ENCODE measurements at regions not wholly inside any gene's neighbourhood (a gene's known extent, or its start where the extent isn't known, plus 50 kb on each side); places are given as distances from the start of the nearest gene placed in this dataset.

DNA sequence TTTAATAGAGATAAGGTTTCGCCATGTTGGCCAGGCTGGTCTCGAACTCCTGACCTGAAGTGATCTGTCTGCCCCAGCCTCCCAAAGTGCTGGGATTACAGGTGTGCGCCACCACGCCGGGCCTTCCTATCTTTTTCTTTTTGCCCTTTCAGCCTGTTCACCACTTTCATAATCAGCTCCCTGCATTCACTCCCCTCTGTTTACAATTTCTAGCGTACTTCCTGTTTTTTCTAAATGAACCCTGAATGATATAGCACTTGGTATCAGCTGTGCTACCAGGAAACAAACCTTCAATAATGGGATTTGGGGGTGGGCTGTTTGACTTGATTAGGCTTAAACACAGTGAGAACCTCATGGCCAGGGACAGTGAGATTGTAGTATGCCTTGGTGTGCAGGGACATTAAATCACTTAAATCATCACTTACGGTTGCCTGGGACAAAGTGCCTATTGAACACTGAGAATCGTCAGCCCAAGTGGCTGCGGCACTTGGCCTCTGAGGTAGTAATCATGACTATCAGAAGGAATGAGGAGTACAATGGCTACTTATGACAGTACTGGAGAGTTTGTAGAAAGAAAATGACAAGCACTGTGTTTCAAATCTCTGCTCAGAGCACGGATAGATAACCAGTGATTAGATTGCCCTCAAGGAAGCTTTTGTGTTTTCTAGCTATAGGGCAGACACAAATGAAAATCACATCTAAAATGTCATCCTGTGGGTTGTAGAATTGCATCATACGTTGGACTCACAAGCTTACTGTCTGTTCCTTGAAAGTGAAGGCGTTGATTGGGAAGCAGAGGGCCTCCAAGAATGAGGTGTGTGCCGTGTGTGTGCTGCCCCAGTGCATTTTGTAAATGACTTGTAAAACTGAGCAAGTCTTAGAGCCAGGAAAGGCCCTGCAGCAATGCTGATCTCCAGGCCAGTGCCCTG, 661.8 kb downstream of the MATN1 start:
- DNase-seq: no peak

DNA sequence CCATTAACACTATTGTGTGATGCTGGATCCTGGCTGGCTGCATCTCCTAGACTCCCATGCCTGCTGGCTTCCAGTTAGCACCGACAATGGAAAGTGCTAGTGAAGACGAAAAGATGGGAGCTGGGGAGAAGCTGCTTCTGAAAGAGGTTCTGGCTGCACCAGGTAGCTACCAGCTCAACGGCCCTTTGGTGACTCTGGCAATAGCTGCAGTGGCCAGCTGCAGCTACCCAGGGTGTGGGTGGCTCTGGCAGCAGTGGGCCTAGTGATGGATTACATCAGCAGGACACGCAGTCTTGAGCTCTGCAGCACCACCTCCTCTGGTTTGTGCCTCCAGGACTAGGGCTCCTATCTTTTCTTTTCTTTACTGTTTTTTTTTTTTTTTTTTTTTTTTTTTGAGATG, 662.6 kb downstream of the MATN1 start:
- DNase-seq: no peak

DNA sequence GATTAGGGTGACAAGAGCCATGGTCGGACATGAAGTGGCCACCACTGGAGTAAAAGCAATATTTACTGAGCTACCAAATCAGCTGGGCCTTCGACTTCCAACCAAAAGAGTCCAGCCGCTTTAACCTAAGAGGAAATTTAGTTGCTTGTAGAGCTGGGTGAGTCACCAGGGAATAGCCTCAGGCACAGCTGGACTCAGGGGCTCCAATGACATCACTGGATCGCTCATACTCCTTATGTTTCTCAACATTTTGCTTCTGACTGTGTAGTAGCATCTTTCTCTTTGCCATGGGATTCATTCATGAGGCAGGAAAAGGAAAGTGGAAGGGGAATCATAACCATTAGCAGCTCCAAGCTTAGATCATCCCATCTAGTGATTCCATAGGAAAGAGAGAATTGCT, 664.4 kb downstream of the MATN1 start:
- no peak for DNase-seq

DNA sequence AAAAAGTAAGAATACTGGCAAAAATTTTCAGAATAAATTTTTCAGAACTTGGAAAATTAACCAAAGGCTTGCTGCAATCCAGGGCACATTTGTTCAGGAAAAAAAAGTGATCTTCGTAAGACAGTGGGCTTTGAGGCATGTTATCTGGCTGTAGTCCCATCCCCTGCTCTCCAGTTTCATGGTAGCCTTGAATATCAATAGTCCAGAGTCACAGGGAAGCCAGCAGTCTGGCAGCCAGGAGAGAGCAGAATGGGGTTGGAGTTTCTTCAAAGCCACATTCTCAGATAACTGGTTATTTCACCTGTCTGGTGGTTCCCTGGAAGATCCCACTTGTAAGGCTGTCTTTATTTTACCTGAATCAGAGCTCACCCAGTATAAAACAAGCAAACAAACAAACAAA, 669.3 kb downstream of the MATN1 start:
- no peak for DNase-seq

DNA sequence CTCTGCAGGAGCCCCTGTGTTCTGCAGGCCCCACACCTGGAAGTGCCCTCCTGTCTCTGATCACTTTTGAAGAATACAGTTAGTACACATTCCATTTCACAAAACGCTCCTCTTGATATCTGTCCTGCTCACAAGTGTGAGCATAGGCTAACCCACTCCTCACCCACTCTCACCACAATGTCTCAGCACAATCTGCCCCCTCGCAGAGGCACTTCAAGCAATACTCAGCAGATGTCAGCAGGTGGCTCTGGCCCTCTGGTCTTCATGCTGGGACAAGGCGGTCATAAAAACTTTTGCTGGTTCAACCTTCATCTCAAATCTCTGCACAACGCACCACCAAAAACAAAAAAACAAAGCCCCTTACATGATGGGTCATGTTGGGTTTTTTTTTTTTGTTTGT, 671.2 kb downstream of the MATN1 start:
- no peak for DNase-seq

DNA sequence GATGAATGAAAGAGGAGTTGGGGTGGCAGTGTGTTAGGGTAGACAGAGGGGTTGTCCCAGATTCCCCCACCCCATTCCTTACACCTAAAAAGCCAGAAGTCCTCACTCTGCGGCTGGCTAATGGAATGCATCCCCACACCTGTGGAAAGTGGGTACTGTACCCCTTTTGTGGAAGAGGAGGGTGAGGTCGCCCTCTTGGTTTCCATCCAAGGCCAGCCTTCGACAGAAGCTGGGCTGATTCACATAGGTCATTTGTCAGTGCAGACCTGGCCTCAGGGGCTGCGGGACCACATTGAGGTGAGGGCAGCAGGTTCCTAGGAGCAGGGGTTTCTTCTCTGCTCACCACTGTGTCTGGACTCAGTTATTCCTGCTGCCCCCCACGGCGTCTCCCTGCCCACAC, 671.6 kb downstream of the MATN1 start:
- no peak for DNase-seq

DNA sequence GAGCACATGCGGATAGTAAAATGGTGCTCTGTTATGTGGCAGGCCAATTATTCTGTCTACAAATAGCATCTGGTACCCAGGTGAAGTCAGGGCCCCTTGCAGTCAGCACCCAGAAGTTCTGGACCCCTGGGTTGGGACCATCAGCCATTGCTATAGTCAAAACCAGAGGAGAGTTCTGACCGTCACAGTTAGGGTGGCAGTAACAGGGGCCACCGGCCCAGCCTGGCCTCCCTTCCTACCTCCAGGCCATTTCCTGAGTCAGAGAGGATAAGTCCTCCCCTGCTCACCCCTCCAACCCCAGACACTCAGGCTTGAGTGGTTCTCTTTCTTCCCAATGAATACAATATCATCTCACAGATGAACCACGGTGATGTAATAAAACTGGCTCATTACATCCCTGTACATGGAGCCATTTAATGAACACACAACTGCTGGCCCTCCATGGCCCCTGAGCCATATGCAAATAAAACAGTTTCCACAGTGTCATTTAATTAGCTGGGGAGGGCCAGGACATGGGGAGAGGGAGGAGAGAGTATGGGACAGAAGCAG, 673.6 kb downstream of the MATN1 start:
- no peak for DNase-seq

DNA sequence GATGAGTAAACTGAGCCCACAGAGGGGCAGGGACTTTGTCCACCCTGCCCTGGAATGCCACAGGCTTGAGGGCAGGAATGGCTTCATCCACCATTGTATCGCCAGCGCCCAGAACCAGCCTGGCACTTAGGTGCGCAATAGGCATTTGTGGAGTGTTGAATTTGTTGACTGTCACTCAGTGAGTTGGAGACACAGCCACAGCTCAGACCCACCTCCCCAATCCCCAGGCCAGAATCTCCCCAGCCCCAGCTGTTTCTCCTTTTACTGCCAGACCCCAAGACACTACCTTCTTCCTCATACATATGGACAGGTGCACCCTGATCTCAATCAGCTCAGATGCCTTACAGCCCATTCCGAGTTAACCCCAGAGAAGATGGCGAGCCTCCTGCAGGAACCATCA, 674.5 kb downstream of the MATN1 start:
- no peak for DNase-seq

DNA sequence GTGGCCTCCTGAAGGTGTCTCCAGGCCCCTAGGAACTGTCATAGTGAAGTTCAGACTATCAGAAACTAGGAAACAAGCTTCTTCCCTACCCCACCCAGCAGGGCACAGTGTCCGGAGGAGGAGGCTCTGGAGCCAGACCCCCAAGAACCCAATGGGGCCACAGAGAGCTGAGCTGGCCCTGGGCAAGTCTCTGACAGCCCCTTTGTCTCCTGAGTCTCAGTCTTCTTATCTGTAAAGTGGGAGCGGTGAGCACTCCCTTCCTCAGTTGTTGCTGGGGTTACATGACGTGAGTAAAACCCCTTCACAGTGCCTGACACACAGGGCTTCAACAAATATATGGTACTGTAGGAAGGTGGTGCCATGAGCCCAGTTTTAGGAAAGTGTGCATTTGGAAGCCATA, 675.8 kb downstream of the MATN1 start:
- DNase-seq: no peak

DNA sequence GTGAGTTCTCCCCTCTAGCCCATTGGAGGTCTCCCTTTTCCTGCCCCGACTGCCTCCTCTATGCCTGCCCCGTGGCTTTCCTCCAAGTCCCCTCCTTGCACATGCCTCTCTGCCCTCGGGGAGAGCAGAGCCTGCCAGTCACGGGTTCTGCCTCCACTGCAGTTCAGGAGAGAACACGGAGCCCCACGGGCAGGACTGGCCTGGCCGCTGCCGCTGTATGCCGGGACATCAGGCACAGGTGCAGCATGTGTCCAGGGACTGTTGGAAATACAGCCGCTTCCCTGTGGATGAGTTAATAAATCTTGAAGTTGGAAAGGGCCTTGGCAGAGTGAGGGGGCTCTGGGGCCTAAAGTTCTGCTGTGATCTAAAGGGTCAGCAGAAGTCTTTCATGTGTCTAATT, 676.6 kb downstream of the MATN1 start:
- DNase-seq: no peak

DNA sequence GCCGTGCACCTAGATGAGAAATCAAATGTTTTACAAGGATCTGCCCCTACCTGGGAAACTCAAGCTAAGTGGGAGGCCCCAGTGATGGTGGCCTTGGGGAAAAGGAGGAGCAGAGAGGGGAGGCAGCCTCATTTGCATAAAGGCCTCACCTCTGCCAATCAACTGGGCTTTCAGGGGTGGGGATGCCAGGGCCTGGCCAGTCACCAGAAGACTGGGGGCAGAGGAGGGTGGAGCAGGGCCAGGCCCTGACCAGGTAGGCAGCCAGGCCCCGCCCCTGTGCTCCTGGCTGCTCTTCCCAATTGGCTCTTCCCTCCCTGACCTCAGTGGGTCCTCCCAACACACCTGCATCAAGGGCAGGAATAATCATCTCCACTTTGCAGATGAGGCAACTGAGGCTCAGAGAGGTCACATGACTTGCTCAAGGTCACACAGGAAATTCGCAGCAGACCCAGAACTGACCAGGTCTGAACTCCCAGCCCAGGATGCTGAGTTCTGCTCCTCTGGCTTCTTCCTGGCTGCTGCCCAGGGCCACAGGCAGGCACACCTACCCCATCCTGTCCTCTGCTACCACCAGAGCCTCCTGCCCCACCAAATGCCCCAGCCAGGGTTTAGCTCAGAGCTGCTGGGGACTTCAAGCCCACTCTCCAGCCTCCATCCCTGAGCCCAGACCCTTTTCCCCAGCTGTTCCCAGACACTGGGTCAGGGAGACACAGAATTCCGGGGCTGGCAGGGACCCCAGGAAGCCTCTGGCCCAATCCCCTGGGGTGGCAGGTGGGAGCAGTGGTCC, 677.9 kb downstream of the MATN1 start:
- no peak for DNase-seq

DNA sequence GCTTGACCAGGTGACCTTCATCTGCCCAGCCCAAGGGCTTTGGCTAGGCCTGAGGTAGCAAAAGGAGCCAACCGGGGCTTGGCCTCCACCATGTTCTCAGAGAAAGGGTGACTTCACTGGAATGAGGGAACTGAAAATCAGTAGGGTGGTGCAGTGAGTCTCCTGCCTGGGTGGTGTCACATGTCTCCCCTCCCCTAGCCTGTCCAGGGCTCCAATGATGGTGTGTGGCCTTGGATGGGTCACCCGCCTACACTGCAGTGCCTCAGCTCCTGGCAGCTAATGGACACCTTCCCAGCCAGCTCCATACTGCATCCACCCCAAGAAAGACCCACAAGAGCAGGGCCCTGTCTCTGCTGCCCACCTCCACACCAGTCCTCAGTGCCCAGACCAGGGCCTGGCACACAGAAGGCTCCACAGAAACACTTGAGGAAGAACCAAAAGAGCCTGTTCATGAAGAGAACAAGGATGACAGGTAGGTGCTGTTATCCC, 678.7 kb downstream of the MATN1 start:
- no peak for DNase-seq

DNA sequence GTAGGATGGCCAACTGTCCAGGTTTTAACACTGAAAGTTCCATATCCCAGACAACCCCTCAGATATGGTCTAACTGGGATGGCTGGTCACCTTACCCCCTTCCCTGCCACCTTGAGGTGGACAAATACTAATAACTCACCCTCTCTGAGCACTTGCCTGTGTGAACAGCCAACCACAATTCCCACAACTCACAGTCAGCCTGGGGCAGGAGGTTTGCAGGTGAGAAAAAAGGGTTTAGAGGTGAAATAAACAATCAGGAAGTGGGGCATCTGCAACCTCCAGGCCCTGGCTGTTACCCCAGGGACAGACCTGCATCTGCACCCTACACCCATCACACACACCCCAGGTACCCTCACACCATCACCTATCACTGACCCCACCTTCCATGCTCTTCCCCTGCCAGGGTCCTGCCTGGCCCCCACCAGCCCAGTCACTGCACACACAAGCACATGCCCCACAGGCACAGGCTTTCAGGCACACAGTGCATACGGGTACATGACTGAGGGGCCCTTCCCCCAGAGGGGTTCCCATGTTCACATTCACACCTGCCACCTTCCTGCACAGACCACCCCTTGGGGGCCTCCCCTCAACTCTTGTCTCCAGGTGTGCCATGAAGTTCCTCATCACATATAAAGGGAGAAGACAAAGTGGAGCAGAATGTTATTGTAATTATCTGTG, 679.5 kb downstream of the MATN1 start:
- no peak for DNase-seq

DNA sequence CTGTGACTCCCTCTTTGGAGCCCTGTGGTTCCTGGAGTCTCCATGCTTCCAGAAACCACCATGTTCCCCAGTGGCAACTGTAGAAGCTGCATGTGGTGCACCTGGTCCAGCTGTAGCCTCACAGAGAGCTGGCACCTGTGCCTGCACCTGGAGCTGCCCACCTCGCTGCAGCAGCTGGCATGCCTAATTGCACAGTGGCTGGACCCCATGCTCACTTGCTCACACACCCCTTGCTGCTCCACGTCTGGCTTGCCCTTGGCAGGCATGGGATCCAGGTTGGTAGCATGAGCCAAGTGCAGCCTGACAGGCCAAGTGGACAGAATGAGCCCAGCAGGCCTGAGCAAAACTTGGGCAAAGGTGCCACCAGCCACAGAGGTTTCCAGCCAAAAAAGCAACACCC, 680.1 kb downstream of the MATN1 start:
- DNase-seq: no peak

DNA sequence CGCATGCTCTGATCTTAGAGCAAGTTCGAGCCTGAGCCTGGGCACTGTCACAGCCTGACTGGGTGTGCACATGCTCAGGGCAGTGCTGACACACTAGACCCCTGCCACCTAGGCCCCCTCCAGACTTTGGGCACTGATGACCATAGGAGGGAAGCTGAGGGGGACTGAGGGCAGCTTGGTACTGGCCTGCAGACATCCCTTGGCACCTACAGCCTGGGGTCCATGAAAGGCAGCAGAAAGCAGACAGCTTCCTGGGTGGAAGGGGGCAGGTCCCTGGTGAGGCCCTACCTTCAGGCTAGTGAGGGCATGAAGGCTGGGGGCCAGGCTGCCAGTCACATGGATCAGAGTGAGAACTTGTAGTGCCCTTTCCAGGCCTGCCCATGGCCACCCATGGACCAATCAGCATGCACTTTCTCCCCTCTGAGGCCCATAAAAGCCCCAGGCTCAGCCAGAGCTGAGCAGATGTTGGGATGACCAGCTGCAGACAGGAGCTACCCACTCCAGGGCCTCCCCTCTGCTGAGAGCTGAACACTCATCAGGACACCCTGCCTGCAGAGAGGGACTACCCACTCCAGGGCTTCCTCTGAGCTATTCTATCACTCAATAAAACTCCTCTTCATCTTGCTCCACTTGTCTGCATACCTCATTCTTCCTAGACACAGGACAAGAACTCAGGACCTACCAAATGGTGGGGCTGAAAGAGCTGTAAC, 680.8 kb downstream of the MATN1 start:
- DNase-seq: no peak

DNA sequence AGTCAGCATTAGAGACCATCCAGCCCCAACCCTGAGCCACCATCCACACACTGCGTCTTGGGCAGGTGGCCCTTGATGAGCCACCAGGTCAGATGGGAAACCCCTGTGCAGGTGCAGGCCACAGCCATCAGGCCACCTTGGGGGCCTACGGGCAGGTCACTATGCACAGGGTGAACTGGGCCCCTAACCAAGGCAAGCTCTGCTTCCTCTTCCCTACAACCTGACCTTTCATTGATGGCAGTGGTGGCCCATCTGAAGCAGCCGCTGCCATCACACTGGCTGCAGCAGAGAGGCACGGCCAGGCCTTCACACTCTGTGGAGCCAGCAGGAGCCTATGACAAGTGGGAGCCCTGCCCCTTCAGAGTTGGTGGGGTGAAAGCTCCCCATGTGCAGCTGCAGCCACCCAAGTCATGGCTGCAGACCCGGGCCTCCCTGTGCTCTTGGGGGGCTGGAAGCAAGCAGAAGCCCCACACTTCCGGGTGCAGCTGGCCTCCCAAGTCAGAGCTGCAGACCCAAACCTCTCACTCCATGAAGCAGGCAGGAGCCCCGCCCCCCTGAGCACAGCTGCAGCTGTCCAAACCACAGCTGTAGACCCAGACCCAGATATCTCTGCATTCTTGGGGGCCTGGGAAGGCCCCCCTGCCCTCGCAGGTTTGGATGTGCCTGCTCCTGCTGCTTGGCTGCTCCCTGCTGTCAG, 681.5 kb downstream of the MATN1 start:
- DNase-seq: no peak

DNA sequence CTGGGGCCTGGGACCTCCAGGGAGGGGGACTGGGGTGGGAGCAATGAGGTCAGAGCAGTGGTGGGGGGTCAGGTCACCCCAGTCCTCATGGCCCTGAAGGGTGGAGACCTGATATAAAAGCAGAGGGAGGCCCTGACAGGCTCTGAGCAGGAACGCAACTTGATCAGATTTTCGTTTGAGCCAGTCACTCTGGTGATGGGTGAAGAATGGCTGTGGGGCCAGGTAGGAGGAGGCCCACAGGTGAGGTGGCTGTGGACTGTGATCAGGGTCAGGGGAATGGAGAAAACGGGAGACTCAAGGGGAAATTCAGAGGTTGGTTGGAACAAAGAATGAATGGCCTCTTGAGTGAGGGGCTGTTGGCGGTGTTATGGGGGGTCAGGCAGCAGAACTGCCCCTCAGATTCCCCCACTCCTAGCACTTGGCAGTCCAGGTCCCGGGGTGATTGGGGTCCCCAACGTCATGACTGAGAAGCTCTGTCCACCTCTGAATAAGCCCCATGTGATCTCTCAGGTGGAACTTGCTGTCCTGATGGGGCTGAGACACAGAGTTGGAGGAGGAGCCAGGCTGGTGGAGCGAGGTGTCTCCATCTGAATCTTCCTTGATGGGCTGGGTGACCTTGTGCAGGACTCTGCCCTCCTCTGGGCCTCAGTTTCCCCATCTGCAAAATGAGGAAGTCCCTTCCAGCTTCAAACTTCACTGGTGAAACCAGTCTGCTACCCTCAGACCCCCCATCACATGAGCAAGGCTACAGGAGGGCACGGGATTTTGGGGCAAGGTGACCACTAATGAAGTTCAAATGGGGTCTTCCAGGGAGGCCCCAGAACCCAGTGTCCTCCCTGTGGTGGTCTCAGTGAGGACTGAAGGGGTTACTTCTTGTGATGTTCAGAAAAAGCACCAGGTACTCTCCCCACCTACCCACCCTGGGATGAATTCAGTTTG, 683.0 kb downstream of the MATN1 start:
- DNase-seq: no peak

DNA sequence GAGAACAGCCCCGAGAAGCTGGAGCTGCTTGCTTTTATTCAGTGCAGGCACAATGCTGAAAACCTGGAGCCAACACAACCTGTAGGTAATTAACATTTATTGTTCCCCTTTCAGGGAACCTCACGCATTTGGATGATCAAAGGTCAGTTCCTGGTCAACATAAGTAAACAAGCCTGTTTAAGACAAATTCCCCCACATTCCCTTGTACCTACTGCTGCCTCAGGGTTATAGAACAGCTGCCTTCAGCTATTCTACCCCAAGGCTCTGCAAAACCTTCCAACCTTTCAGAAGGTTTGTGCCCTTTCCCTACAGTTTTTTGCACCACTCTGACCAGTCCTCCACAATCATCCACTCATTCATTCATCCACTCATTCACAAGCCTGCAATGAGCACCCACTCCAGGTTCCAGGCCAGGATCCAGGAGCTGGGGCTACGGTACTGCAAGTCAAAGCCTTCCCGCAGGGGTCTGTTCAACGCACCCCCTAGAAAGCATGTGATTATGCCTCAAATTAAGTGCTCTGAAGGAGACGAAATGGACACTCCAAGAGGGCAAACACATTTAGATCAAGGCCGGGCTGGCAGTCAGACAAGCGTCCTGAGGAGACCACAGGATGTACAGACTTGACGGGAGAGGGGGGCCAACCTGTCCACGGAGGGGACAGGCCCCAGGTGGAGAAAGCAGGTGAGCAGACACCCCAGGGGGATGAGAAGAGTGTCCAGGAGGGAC, 683.9 kb downstream of the MATN1 start:
- DNase-seq: no peak

DNA sequence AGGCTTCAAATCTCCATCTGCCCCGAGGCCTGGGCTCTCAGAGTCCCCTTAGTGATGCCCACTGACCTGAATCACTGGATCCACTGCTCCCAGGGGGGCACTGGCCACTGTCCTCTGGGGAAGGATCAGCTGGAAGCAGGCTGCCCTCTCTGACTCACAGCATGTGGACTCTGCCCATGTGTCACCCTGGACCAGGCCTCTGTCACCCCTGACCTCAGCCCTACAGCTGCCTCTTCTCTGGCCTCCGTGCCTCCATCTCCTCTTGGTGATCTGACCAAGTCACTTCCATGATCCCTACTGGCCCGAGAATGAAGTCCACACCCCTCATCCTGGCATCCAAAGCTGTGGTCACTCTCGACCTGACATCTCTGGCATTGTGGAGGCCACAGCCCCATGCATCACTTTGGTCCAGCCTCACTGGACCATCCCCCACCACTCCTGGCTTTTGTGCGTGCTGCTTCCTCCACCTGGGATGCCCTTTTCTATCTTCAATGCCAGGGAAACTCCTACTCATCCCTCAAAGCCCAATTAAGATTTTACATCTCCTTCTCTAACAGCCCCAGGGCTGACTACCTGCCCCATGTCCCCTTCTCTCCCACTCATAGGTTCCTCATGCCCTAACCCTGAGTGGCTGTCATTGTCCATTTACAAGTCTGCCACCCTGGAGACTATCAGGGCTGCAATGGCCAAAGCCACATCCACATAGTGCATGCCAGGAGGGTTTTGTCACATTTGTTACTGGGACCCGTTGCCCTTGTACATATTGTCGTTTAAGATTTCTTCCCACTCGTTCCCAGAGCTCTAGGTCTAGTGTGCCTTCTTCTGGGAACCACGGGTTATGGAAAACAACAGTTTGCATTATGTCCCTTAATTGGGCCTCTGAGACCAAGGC, 685.0 kb downstream of the MATN1 start:
- DNase-seq: no peak

All from NCI-H524 treated with DMSO at 0.1 percent for 48 hours (cell line).